SH-SY5Y (cell line): ENCODE measurements at regions not wholly inside any gene's neighbourhood (a gene's known extent, or its start where the extent isn't known, plus 50 kb on each side); places are given as distances from the start of the nearest gene placed in this dataset.

ENCODE experiments used
- GATA2 ChIP-seq: IDR thresholded peaks from 2 replicates; pipeline ENCODE4 v1.6.1; 2011; ENCODE audit warnings: mild to moderate bottlenecking, low read depth, low read length
- GATA3 ChIP-seq: IDR thresholded peaks from 2 replicates; pipeline ENCODE4 v1.6.1; 2011; ENCODE audit warnings: low read depth, mild to moderate bottlenecking, low read length, moderate library complexity

DNA sequence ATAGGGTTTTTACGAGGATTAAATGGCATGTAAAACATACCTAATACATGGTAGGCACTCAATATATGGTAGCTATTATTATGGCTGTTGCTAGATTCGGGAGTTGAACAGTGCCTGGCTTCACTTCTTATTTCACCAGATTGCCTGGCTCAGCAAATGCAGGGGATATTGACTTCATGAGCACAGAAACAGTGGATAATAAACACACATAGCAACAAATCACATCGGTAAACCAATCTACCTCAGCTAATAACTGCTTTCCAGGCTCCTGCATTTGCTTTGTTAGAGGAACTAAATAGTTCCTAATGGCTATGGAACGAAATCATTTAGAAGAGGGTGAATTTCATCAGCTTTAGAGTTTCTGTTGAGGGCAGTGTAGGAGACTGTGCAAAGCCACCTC is 105.2 kb upstream of the TMCC3 start:
- TF ChIP-seq GATA3: no peak
- TF ChIP-seq GATA2: no peak
